IMR-90 (cell line): ENCODE measurements at regions not wholly inside any gene's neighbourhood (a gene's known extent, or its start where the extent isn't known, plus 50 kb on each side); places are given as distances from the start of the nearest gene placed in this dataset.

Source experiments
- ATAC-seq: fragments of 200-7000 bp; cut with Tn5 transposase; 2 replicates; pipeline ENCODE4 v1.9.1; 2020; ENCODE audit warnings: low read depth, mild to moderate bottlenecking, moderate library complexity
- BruUV-seq: library from RNA; stranded (reverse); fragments of 400-500 nt; replicated peaks from 2 replicates; lab custom pipeline; 2021; lab: Mats Ljungman, UMichigan
- CTCF ChIA-PET: fragments of 300-600 bp; formaldehyde crosslinking; extraction: SDS; loops from one replicate; lab custom pipeline; 2021; ENCODE audit warnings: antibody characterized with exemption; lab: Yijun Ruan, JAX
- POLR2A ChIA-PET: fragments of 300-600 bp; sonication (Branson Sonifier 250); formaldehyde crosslinking; loops from one replicate; lab custom pipeline; 2022; ENCODE audit warnings: antibody characterized with exemption; ENCODE audit not compliant: unreplicated experiment; lab: Charles Lee
- DNase-seq: peaks from one replicate; pipeline ENCODE4 v3.0.0; 2013
- H2AFZ ChIP-seq: replicated peaks from 2 replicates; pipeline ENCODE3; 2013; ENCODE audit warnings: low read length, mild to moderate bottlenecking; ENCODE audit not compliant: poor library complexity
- H2AK5ac ChIP-seq: 2 replicates; pipeline ENCODE4 v1.6.1; 2013; ENCODE audit warnings: low read depth, low read length, inconsistent platforms
- H2AK9ac ChIP-seq: replicated peaks from 2 replicates; pipeline ENCODE3; 2013; ENCODE audit warnings: mild to moderate bottlenecking, low read depth, low read length, moderate library complexity; ENCODE audit not compliant: poor library complexity
- H2BK120ac ChIP-seq: 2 replicates; pipeline ENCODE4 v1.6.1; 2013; ENCODE audit warnings: low read depth, low read length, inconsistent platforms
- H2BK15ac ChIP-seq: 3 replicates; pipeline ENCODE4 v1.6.1; 2013; ENCODE audit warnings: low read depth, low read length, inconsistent platforms
- H2BK20ac ChIP-seq: 2 replicates; pipeline ENCODE4 v1.6.1; 2013; ENCODE audit warnings: low read depth, mild to moderate bottlenecking, inconsistent platforms, low read length, moderate library complexity
- H2BK5ac ChIP-seq: 2 replicates; pipeline ENCODE4 v1.6.1; 2013; ENCODE audit warnings: mild to moderate bottlenecking, low read depth, low read length, inconsistent platforms; ENCODE audit not compliant: poor library complexity, severe bottlenecking
- H3K14ac ChIP-seq: replicated peaks from 2 replicates; pipeline ENCODE4 v1.6.1; 2013; ENCODE audit warnings: low read depth, low read length, inconsistent platforms
- H3K18ac ChIP-seq: 2 replicates; pipeline ENCODE4 v1.6.1; 2013; ENCODE audit warnings: low read depth, low read length, control low read depth
- H3K23ac ChIP-seq: 2 replicates; pipeline ENCODE4 v1.6.1; 2013; ENCODE audit warnings: low read depth, low read length, inconsistent platforms
- H3K27ac ChIP-seq: 2 replicates; pipeline ENCODE4 v1.5.1; 2013; ENCODE audit warnings: mild to moderate bottlenecking, control low read depth, low read length; ENCODE audit not compliant: insufficient read depth
- H3K27me3 ChIP-seq: 2 replicates; pipeline ENCODE4 v1.6.1; 2013; ENCODE audit warnings: low read length; ENCODE audit not compliant: control insufficient read depth, insufficient read depth
- H3K36me3 ChIP-seq: 2 replicates; pipeline ENCODE4 v1.6.1; 2013; ENCODE audit warnings: low read length, mixed read lengths; ENCODE audit not compliant: control insufficient read depth, insufficient read depth
- H3K4ac ChIP-seq: 2 replicates; pipeline ENCODE4 v1.6.1; 2013; ENCODE audit warnings: low read depth, low read length, inconsistent platforms
- H3K4me1 ChIP-seq: 2 replicates; pipeline ENCODE4 v1.6.1; 2013; ENCODE audit warnings: low read length, mixed read lengths; ENCODE audit not compliant: control insufficient read depth, insufficient read depth
- H3K4me2 ChIP-seq: 2 replicates; pipeline ENCODE4 v1.6.1; 2013; ENCODE audit warnings: low read depth, mild to moderate bottlenecking, control low read depth, low read length, moderate library complexity
- H3K4me3 ChIP-seq: 2 replicates; pipeline ENCODE4 v1.5.1; 2013; ENCODE audit warnings: low read depth, mild to moderate bottlenecking, control low read depth, low read length, moderate library complexity; ENCODE audit not compliant: insufficient read depth
- H3K56ac ChIP-seq: 2 replicates; pipeline ENCODE4 v1.6.1; 2013; ENCODE audit warnings: low read length, inconsistent platforms; ENCODE audit not compliant: insufficient read depth; ENCODE audit errors: extremely low read depth
- H3K79me1 ChIP-seq, 2 experiments: 2 replicates each; pipeline ENCODE4 v1.6.1; 2013; ENCODE audit warnings: low read length in 2 of 2, inconsistent platforms in 1 of 2, low read depth in 1 of 2
- H3K9ac ChIP-seq: 2 replicates; pipeline ENCODE4 v1.6.1; 2013; ENCODE audit warnings: low read depth, low read length, control low read depth
- H3K9me1 ChIP-seq: 2 replicates; pipeline ENCODE4 v1.6.1; 2013; ENCODE audit warnings: low read length, inconsistent platforms; ENCODE audit not compliant: insufficient read depth
- H3K9me3 ChIP-seq: 2 replicates; pipeline ENCODE4 v1.6.1; 2013; ENCODE audit warnings: low read length; ENCODE audit not compliant: control insufficient read depth, insufficient read depth
- H4K20me1 ChIP-seq: 2 replicates; pipeline ENCODE4 v1.6.1; 2013; ENCODE audit warnings: low read length, inconsistent platforms; ENCODE audit not compliant: insufficient read depth
- H4K5ac ChIP-seq: 2 replicates; pipeline ENCODE4 v1.6.1; 2013; ENCODE audit warnings: mild to moderate bottlenecking, low read depth, low read length, control low read depth
- H4K8ac ChIP-seq, 2 experiments: 2 replicates each; pipeline ENCODE4 v1.6.1; 2013; ENCODE audit warnings: low read depth in 2 of 2, low read length in 2 of 2, control low read depth in 1 of 2, inconsistent platforms in 1 of 2
- H4K91ac ChIP-seq: 2 replicates; pipeline ENCODE4 v1.6.1; 2013; ENCODE audit warnings: low read depth, low read length, inconsistent platforms; ENCODE audit not compliant: insufficient read depth
- BHLHE40 ChIP-seq: fragments of 150-350 bp; IDR thresholded peaks from 2 replicates; pipeline ENCODE4 v1.6.1; 2016; ENCODE audit warnings: mild to moderate bottlenecking, low read depth, low read length
- FOS ChIP-seq: fragments of 150-350 bp; IDR thresholded peaks from 2 replicates; pipeline ENCODE4 v1.6.1; 2016; ENCODE audit warnings: low read depth, low read length
- NFE2L2 ChIP-seq: fragments of 150-350 bp; IDR thresholded peaks from 2 replicates; pipeline ENCODE4 v1.6.1; 2016; ENCODE audit warnings: low read depth, mild to moderate bottlenecking, low read length
- WGBS, 2 experiments: methylation state at CpG; one replicate each; pipeline versions ENCODE4 v1.1.5 to v1.1.7; 2013; ENCODE audit warnings: missing lambda C conversion rate in 2 of 2; ENCODE audit not compliant: insufficient read length in 1 of 2; ENCODE audit errors: extremely low coverage in 2 of 2; 5-methylcytosine and 5-hydroxymethylcytosine counted together
- dilution Hi-C: fragments of 300-500 bp; cut with HindIII; formaldehyde crosslinking; loops from one replicate; pipeline ENCODE4 v1.14.3; 2018; ENCODE audit warnings: low sequenced_read_pairs; ENCODE audit not compliant: unreplicated experiment
- in situ Hi-C: fragments of 300-500 bp; cut with MboI; formaldehyde crosslinking; loops from 3 replicates; pipeline ENCODE4 v1.14.3; 2019; ENCODE audit warnings: low sequenced_read_pairs, inconsistent platforms, mixed read lengths
- intact Hi-C: fragments of 100-400 bp; cut with micrococcal nuclease; formaldehyde crosslinking; loops from 2 replicates; pipeline ENCODE4 v1.10.0; 2022

- H3K9ac ChIP-seq: no peak overlapping the region
- CTCF ChIA-PET: interaction anchor here (1.0 to 1.7 kb wide), 2 partner anchors 143 to 643 kb away, joined by 3 to 4 read pairs; no protein-coding TSS in a partner anchor
- peaks cover 14% of the 10 kb centered on the region for H3K4me1 ChIP-seq
- H3K18ac ChIP-seq: peak overlapping the region; percentile 59; the same call in 1 of the 2 replicates
- no peak overlapping the region for H3K4me3 ChIP-seq
- H2BK20ac ChIP-seq: no peak overlapping the region; the same call in 1 of the 2 replicates
- H4K5ac ChIP-seq: peak overlapping the region; percentile 2
- H2AFZ ChIP-seq: peak overlapping the region; percentile 54
- H3K56ac ChIP-seq: no peak overlapping the region
- H2BK120ac ChIP-seq: peak overlapping the region; percentile 68
- H4K91ac ChIP-seq: peak overlapping the region; percentile 14; the same call in 1 of the 2 replicates
- no peak overlapping the region for H2AK9ac ChIP-seq
- H3K9me1 ChIP-seq: peaks cover 18% of the 10 kb centered on the region
- H3K27ac ChIP-seq: no peak overlapping the region
- H3K23ac ChIP-seq: no peak overlapping the region
- POLR2A ChIA-PET: no interaction called here
- dilution Hi-C loops (no loop called here), intact Hi-C loops (no loop called here), in situ Hi-C loops (no loop called here)
- DNase-seq (peak; percentile 64), ATAC-seq (peak; percentile 41; the same call in 1 of the 2 replicates)
- BruUV-seq: no TSS peak
- no peak overlapping the region for H3K4me2 ChIP-seq
- peak overlapping the region in 1 of 2 experiments; percentile 45; a peak in 2 of 4 replicates for H4K8ac ChIP-seq
- 80% methylated on average over 1 of the region's 3 CpGs; no CpG with 5 or more reads in 1 of the 2 experiments for WGBS, 2 experiments
- H4K20me1 ChIP-seq: no peaks in the 10 kb centered on the region
- no peak overlapping the region for H2BK5ac ChIP-seq
- 0 out of 2 replicates have a peak overlapping the region, but pooled peaks have one; percentile 34 for H3K14ac ChIP-seq
- no peak for TF ChIP-seq NFE2L2
- TF ChIP-seq BHLHE40: peak; percentile 51
- TF ChIP-seq FOS: peak; percentile 39; the same call in 1 of the 2 replicates
- peak overlapping the region; percentile 95; the same call in 2 of the 3 replicates for H2BK15ac ChIP-seq
- no peaks in the 10 kb centered on the region for H3K79me1 ChIP-seq
- peak overlapping the region; percentile 4; the same call in 1 of the 2 replicates for H3K4ac ChIP-seq
- H2AK5ac ChIP-seq: peak overlapping the region; percentile 66; the same call in 1 of the 2 replicates
- no peaks in the 10 kb centered on the region for H3K36me3 ChIP-seq
- no peaks in the 10 kb centered on the region for H3K9me3 ChIP-seq
- no peaks in the 10 kb centered on the region for H3K27me3 ChIP-seq
Observed at GRCh38 chr6:134816780-134817179, 133.1 kb downstream of the ALDH8A1 start.
